ENCODE measurements at regions not wholly inside any gene's neighbourhood (a gene's known extent, or its start where the extent isn't known, plus 50 kb on each side); places are given as distances from the start of the nearest gene placed in this dataset.
"Not testable (repeated sequence)": the region's sequence is repeated elsewhere in the genome, so short reads cannot be mapped to it uniquely, and the experiment has no call there.

DNA sequence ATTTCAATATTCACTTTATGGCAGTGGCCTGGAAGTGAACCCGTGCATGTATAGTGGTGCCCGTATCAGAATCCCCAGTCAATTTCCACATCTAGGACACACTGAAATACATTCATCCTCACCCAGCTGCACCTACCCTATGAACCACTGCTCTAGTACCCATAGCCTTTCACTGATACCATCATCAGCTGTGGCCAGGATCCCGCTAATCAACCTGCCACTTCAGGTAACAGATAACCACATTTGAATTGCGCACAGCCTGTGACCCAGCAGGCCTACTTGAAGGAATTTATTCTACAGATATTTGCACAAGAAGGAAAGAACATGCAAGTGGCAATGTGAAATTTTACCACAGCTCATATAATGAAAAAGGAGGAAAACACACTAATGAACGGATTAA, 161.0 kb upstream of the CCDC54 start:
- no peaks in the 10 kb centered on the region for H3K9me3 Mint-ChIP-seq
- H3K27ac Mint-ChIP-seq = no peak overlapping the region
- H3K4me3 Mint-ChIP-seq = no peak overlapping the region
- no peaks in the 10 kb centered on the region for H3K36me3 Mint-ChIP-seq (ENCODE audit: low read depth)
- H3K27me3 Mint-ChIP-seq = peaks cover 12% of the 10 kb centered on the region
- peaks cover 3% of the 10 kb centered on the region for H3K4me1 Mint-ChIP-seq (ENCODE audit: low read depth)

DNA sequence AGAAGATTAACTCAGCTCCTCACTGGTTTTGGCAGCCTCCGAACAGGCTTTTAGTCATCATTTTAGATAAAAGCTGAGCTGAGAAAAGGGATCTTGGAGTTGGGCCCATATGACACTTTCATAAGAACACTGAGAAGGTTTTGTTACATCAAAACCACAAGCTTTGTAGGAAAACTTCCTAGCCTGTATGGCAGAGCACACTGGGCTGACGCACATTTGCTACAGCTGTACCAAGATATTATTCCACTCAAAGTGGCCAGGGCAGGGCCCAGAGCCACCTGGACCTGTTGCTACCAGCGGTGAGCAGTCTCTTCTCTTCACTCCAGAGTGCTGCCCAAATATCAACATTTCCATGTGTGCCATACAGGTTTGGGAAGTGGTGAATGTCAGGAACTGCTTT, 160.5 kb upstream of the CCDC54 start:
- H3K27ac Mint-ChIP-seq = no peak overlapping the region
- H3K9me3 Mint-ChIP-seq = no peaks in the 10 kb centered on the region
- H3K4me3 Mint-ChIP-seq = no peak overlapping the region
- peaks cover 12% of the 10 kb centered on the region for H3K27me3 Mint-ChIP-seq
- no peaks in the 10 kb centered on the region for H3K36me3 Mint-ChIP-seq (ENCODE audit: low read depth)
- H3K4me1 Mint-ChIP-seq (ENCODE audit: low read depth) = peaks cover 3% of the 10 kb centered on the region

DNA sequence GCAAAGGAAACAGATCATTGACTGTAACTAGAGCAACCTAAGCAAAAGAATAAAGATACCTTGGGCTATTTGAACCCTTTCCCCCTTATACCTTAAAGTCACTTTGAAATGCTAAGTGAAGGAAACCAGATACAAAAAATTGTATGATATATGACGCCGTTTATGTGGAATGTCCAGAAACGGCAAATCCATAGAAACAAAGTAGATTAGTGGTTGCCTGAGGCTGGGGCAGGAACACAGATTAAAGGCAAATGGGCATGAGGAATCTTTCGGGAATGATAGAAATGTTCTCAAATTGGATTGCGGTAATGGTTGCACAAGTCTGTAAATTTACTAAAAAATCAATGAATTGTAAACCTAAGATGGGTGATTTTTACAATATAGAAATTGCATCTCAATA, 160.1 kb upstream of the CCDC54 start:
- H3K4me3 Mint-ChIP-seq = no peak overlapping the region
- no peaks in the 10 kb centered on the region for H3K36me3 Mint-ChIP-seq (ENCODE audit: low read depth)
- peaks cover 12% of the 10 kb centered on the region for H3K27me3 Mint-ChIP-seq
- H3K9me3 Mint-ChIP-seq = no peaks in the 10 kb centered on the region
- H3K27ac Mint-ChIP-seq = no peak overlapping the region
- H3K4me1 Mint-ChIP-seq (ENCODE audit: low read depth) = peaks cover 3% of the 10 kb centered on the region

DNA sequence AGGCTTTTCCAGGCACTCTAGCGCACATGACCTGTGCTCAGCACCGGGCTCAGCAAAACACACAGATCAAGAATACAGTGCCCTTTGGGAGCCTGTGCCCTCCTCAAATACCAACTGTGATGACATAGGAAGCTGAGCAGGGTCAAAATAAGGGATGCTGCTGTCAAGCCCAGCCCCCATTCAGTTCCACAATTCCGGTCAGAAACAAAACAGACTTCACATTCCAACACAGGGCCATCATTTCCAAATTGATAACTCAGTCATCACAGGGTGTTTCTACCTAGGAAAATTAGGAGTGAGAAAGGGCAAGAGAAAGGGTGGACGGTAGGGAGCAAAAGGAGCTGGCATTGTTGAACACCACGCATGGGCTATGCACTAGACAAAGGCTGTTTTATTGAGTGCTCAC, 158.4 kb upstream of the CCDC54 start:
- H3K4me3 Mint-ChIP-seq = no peak overlapping the region
- H3K27ac Mint-ChIP-seq = no peak overlapping the region
- H3K36me3 Mint-ChIP-seq (ENCODE audit: low read depth) = no peaks in the 10 kb centered on the region
- no peaks in the 10 kb centered on the region for H3K9me3 Mint-ChIP-seq
- no peaks in the 10 kb centered on the region for H3K4me1 Mint-ChIP-seq (ENCODE audit: low read depth)
- peaks cover 12% of the 10 kb centered on the region for H3K27me3 Mint-ChIP-seq

DNA sequence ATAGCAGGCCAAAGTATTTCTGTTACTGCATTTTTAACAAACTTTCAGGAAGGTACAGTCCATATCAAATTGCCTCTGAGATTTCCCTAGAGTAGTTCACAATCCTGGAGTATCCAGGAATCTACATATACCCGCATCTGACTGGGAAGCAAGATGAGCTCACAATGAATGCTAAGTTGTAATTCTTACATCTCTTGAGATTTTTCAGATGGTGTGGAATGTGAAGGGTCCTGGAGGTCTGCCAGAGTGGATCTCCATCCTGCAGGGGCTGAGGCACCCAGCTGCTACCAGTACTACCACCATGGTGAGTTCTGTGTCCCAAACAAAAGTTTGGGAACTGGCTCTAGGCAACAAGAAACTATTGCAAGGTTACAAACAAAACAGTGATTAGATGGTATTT, 156.7 kb upstream of the CCDC54 start:
- H3K4me1 Mint-ChIP-seq (ENCODE audit: low read depth) = no peaks in the 10 kb centered on the region
- no peak overlapping the region for H3K4me3 Mint-ChIP-seq
- H3K9me3 Mint-ChIP-seq = no peaks in the 10 kb centered on the region
- H3K27me3 Mint-ChIP-seq = peaks cover 9% of the 10 kb centered on the region
- H3K27ac Mint-ChIP-seq = no peak overlapping the region
- H3K36me3 Mint-ChIP-seq (ENCODE audit: low read depth) = no peaks in the 10 kb centered on the region

DNA sequence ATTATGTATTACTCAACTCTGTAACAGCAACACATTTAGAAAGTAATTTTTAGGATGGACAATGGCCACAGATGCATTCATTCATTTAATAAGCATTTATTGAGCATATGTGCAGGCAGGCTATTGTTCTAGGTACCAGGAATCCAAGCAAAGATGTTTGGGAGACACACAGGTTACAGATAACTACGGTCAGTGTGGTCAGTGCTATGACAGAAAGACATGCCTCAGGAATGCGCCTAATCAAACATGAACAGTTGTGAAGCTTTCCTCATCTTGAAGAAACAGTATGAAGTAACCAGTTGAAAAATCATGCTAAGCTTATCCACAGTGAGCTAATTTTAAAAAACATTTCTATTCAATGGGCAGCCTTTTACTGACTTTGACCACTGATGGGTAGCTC, 155.4 kb upstream of the CCDC54 start:
- Mint-ChIP-seq H3K27me3 (peaks cover 10% of the 10 kb centered on the region), H3K4me3 (no peak overlapping the region), H3K9me3 (no peaks in the 10 kb centered on the region), H3K36me3 (ENCODE audit: low read depth) (no peaks in the 10 kb centered on the region), H3K4me1 (ENCODE audit: low read depth) (no peaks in the 10 kb centered on the region), H3K27ac (no peak overlapping the region)

DNA sequence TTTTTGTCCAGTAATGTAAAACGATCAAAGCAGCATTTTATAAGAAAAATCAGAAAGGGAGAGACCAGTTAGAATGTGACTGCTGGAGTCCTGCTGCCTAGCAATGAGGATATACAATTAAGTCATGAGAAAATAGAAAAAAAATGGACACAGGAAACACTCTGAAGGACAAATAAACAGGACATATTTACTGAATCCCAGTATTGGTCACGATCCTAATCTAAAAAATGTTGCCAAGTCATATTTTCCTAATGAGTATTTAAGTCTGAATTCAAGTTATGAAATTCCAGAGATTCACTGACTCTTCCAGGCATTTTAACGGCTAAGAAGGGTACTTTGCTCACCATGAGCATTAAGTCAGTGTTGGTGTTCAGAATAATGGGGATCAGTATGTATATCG, 154.3 kb upstream of the CCDC54 start:
- H3K27me3 Mint-ChIP-seq = peaks cover 10% of the 10 kb centered on the region
- H3K9me3 Mint-ChIP-seq = no peaks in the 10 kb centered on the region
- no peak overlapping the region for H3K4me3 Mint-ChIP-seq
- no peaks in the 10 kb centered on the region for H3K36me3 Mint-ChIP-seq (ENCODE audit: low read depth)
- no peak overlapping the region for H3K27ac Mint-ChIP-seq
- no peaks in the 10 kb centered on the region for H3K4me1 Mint-ChIP-seq (ENCODE audit: low read depth)

DNA sequence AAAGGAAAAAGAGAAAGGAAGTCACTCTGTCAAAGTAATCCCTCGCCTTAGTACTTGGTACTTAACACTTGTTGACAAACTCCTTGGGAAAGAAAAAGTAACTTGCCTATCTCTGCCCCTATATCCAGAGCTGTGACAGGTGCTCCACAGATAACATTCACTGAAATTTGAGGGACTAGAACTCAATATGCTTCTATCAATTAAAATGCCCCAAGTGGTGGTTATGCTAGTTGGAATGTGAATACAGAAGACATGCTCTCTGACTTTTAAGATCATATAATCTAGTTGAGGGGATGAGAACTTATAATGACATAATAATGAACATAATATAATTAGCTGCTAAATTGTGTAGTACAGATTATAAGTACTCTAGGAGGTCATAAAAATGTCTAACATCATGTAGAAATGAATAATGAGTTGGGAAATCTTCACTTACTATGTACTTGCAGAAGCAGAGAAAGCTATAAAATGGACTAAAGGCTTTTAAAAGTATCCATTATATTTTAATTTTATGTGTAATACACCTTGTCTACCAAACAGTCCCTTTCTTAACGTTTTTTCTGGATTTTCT, 153.1 kb upstream of the CCDC54 start:
- H3K27me3 Mint-ChIP-seq = peaks cover 10% of the 10 kb centered on the region
- no peak overlapping the region for H3K27ac Mint-ChIP-seq
- H3K4me1 Mint-ChIP-seq (ENCODE audit: low read depth) = no peaks in the 10 kb centered on the region
- H3K4me3 Mint-ChIP-seq = no peak overlapping the region
- H3K36me3 Mint-ChIP-seq (ENCODE audit: low read depth) = no peaks in the 10 kb centered on the region
- no peaks in the 10 kb centered on the region for H3K9me3 Mint-ChIP-seq

DNA sequence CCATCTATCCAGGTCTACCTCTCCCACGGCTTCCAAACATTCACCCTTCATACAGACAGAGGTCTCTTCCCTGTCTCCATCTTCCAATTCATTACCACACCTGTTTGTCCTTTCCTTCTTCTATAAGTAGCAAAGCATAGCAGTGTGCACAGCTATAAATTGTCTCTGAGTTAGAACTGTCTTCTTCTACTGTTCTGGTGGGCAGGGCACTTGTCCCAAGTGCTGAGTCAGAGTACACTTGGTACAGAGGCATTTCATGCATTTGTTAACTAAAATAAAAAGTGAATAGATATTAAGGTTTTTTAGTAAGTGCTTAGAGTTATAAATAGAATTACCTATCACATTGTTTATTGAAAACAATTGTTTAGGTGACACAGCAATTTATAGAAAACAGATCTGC, 150.1 kb upstream of the CCDC54 start:
- no peak overlapping the region for H3K27ac Mint-ChIP-seq
- no peak overlapping the region for H3K4me3 Mint-ChIP-seq

DNA sequence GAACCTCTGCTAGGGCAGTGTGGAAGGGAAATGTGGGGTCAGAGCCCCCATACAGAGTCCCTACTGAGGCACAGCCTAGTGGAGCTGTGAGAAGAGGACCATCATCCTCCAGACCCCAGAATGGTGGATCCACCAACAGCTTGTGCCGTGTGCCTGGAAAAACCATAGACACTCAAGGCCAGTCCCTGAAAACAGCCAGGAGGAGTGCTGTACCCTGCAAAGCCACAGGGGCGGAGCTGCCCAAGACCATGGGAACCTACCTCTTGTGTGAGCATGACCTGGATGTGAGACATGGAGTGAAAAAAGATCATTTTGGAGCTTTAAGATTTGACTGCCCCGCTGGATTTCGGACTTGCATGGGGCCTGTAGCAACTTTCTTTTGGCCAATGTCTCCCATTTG, 143.4 kb upstream of the CCDC54 start:
- H3K27me3 Mint-ChIP-seq = peaks cover 15% of the 10 kb centered on the region
- H3K36me3 Mint-ChIP-seq (ENCODE audit: low read depth); H3K9me3 Mint-ChIP-seq; H3K27ac Mint-ChIP-seq; H3K4me3 Mint-ChIP-seq; H3K4me1 Mint-ChIP-seq (ENCODE audit: low read depth): not testable (repeated sequence)

More for the DNA sequence above, 150.1 kb upstream of the CCDC54 start:
- Mint-ChIP-seq H3K4me1 (ENCODE audit: low read depth) (no peaks in the 10 kb centered on the region), H3K36me3 (ENCODE audit: low read depth) (no peaks in the 10 kb centered on the region), H3K9me3 (no peaks in the 10 kb centered on the region), H3K27me3 (peaks cover 13% of the 10 kb centered on the region)

DNA sequence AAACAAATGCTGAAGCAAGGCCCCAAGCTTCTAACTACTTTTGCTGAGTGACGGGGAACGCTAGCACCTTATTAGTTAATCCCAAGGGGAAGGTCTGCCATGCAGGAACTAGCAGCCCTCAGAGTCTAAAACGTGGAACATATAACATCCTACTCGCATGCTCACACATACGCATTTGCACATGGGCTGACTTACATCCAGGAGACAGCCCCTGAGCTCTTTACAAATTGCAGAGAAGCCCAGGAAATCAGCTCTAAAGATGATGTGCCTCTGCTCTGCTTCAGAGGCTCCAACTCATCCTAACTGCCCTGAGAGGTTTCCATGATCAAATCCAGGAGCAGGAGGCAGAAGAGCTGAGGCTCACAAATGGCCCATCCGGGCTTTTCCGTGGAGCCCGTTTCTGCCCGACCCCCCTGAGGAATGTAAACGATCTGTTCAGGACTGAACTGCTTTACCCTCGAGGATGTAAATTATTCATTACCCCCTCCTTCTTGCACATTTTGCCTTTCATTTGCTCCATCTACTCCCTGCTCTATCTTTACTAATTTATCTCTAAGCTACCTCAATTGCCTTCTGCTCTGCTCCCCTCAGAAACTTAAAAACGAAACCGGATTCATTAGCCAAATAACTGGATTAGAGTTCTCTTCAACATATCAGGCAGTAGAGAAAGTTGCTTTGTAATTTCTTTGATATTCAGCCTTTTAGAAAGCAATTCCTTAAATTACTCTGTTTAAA, 141.9 kb upstream of the CCDC54 start:
- Mint-ChIP-seq H3K4me3 (peak overlapping the region; percentile 67), H3K27ac (peak overlapping the region; percentile 1), H3K36me3 (ENCODE audit: low read depth) (no peaks in the 10 kb centered on the region), H3K9me3 (no peaks in the 10 kb centered on the region), H3K27me3 (peaks cover 15% of the 10 kb centered on the region), H3K4me1 (ENCODE audit: low read depth) (peaks cover 12% of the 10 kb centered on the region)

DNA sequence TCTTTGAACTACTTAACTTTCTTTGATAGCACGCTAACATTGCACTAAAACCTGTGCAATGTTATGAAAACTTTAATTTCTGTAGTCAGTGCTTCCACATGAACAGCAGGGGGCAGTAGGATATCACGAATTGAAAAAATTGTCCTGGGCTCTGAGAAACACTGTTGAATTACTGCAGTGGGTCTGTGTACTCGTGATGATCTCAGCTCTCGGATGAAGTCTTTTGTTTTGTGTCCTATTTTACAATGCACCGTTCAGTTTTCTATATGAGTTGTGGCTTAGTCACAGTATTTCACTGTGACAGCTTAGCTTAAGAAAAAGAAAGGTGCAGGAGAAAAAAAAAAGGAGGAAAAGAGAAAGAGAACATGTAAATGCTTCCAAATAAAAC, 141.3 kb upstream of the CCDC54 start:
- no peaks in the 10 kb centered on the region for H3K9me3 Mint-ChIP-seq
- H3K36me3 Mint-ChIP-seq (ENCODE audit: low read depth) = no peaks in the 10 kb centered on the region
- H3K4me3 Mint-ChIP-seq = peak overlapping the region; percentile 67
- no peak overlapping the region for H3K27ac Mint-ChIP-seq
- peaks cover 15% of the 10 kb centered on the region for H3K4me1 Mint-ChIP-seq (ENCODE audit: low read depth)
- H3K27me3 Mint-ChIP-seq = peaks cover 15% of the 10 kb centered on the region

DNA sequence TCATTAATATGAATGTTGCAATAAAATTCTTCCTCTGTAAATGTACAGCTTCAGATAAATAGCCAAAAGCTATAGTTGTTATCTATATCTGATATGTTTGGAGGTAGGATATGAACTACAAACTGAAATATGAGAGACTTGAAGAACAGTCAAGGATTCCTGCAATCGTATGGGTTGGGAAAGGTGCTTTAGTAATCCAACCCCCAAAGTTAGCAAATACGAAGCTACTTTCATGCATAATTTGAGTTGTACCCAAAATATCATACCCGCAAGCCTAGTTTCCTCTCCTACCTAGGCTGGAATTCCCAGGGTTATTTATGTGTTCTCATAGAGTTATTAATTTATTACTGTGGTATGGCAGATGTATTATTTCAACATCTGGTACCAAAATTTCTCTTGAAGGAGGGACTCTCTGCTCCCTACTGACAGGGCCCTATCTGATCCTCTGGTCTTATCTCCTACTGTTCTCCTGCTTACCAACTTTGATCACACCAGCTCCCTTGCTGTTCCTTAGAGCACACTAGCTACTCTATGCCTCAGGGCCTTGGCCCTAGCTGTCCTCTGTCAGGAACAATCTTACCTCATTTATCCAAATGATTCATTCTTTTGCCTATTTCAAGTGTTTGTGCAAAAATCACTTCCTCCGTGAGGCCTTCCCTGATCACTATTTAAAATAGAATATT, 140.4 kb upstream of the CCDC54 start:
- Mint-ChIP-seq H3K4me3 (no peak overlapping the region), H3K27ac (no peak overlapping the region), H3K27me3 (peaks cover 14% of the 10 kb centered on the region)

DNA sequence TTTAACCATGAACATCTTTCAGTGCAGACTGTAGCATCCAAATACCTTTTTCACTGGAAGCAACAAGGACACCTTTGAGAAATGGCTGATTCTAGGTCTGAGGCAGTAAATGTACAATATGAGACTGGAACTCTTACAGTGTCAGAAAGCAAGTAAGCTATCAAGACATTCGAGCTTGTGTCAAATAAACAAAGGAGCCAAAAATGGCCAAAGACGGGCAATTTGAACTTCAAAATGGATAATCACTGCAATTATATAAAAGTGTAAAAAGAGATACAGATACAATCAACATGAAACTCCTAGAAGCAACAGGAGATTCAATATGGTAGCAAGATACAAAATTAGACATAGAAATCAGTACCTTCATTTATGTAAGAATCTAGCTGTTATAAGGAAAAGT, 138.5 kb upstream of the CCDC54 start:
- peaks cover 27% of the 10 kb centered on the region for H3K4me1 Mint-ChIP-seq (ENCODE audit: low read depth)
- no peaks in the 10 kb centered on the region for H3K36me3 Mint-ChIP-seq (ENCODE audit: low read depth)
- H3K4me3 Mint-ChIP-seq = no peak overlapping the region
- H3K27ac Mint-ChIP-seq = no peak overlapping the region
- peaks cover 8% of the 10 kb centered on the region for H3K27me3 Mint-ChIP-seq
- H3K9me3 Mint-ChIP-seq = no peaks in the 10 kb centered on the region

More for the DNA sequence above, 140.4 kb upstream of the CCDC54 start:
- Mint-ChIP-seq H3K9me3 (no peaks in the 10 kb centered on the region), H3K4me1 (ENCODE audit: low read depth) (peaks cover 20% of the 10 kb centered on the region), H3K36me3 (ENCODE audit: low read depth) (no peaks in the 10 kb centered on the region)

DNA sequence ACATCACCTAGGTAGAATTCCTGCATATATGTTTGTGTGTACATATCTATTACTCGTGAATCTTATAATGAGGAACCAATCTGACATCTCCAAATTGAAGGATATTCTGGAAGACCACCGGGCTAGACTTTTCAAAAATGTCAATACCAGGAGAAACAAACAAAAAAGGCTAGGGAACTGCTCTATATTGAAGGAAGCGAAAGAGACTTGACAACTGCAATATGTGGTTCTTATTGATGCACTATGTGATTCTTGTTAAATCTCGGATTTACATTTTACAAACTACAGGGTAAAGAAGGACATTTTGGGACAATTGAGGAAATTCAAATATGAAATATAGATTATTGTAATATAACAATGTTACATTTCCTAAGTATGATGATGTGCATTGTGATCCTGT, 137.5 kb upstream of the CCDC54 start:
- Mint-ChIP-seq H3K4me3 (peak overlapping the region; percentile 91), H3K27me3 (peaks cover 8% of the 10 kb centered on the region), H3K27ac (no peak overlapping the region), H3K9me3 (no peaks in the 10 kb centered on the region), H3K36me3 (ENCODE audit: low read depth) (no peaks in the 10 kb centered on the region), H3K4me1 (ENCODE audit: low read depth) (peaks cover 27% of the 10 kb centered on the region)
